OCI-LY7 (cell line): ENCODE measurements at regions not wholly inside any gene's neighbourhood (a gene's known extent, or its start where the extent isn't known, plus 50 kb on each side); places are given as distances from the start of the nearest gene placed in this dataset.

Source experiments
- BruUV-seq: library from RNA; stranded (reverse); fragments of 400-500 nt; replicated peaks from 2 replicates; lab custom pipeline; 2021; lab: Mats Ljungman, UMichigan
- CTCF ChIA-PET: fragments of 300-600 bp; sonication (Branson Sonifier 250); formaldehyde crosslinking; loops from one replicate; lab custom pipeline; 2022; ENCODE audit warnings: antibody characterized with exemption; ENCODE audit not compliant: unreplicated experiment; lab: Charles Lee
- POLR2A ChIA-PET: fragments of 300-600 bp; sonication (Branson Sonifier 250); formaldehyde crosslinking; loops from one replicate; lab custom pipeline; 2022; ENCODE audit warnings: antibody characterized with exemption; lab: Charles Lee
- DNase-seq: peaks from one replicate; pipeline ENCODE4 v3.0.0-alpha.2; 2015; ENCODE audit warnings: low spot score
- H2AFZ ChIP-seq: fragments of 200-600 bp; sonication (generic), shearing (Covaris generic); 2 replicates; pipeline ENCODE4 v1.6.1; 2014; ENCODE audit warnings: mild to moderate bottlenecking, antibody characterized with exemption, low read length, moderate library complexity
- H3K27ac ChIP-seq: fragments of 200-600 bp; sonication (generic); 2 replicates; pipeline ENCODE4 v1.5.1; 2014; ENCODE audit warnings: mixed run types, low read depth, mild to moderate bottlenecking, moderate library complexity, low read length, inconsistent platforms; ENCODE audit not compliant: poor library complexity, severe bottlenecking
- H3K36me3 ChIP-seq: fragments of 200-600 bp; sonication (generic); 2 replicates; pipeline ENCODE4 v1.6.1; 2014; ENCODE audit warnings: mild to moderate bottlenecking, antibody characterized with exemption, low read length, moderate library complexity, mixed read lengths; ENCODE audit not compliant: insufficient read depth
- H3K4me1 ChIP-seq: fragments of 200-600 bp; sonication (generic); 2 replicates; pipeline ENCODE4 v1.5.1; 2014; ENCODE audit warnings: mild to moderate bottlenecking, low read length; ENCODE audit not compliant: insufficient read depth, poor library complexity, severe bottlenecking
- H3K4me2 ChIP-seq: fragments of 200-600 bp; sonication (generic); 2 replicates; pipeline ENCODE4 v1.6.1; 2014; ENCODE audit warnings: mild to moderate bottlenecking, low read length
- H3K4me3 ChIP-seq: fragments of 200-600 bp; sonication (generic); 2 replicates; pipeline ENCODE4 v1.5.1; 2014; ENCODE audit warnings: mild to moderate bottlenecking, low read depth, low read length; ENCODE audit not compliant: poor library complexity, severe bottlenecking
- H3K79me2 ChIP-seq: fragments of 200-600 bp; sonication (generic); 2 replicates; pipeline ENCODE4 v1.6.1; 2016; ENCODE audit warnings: low read depth, mild to moderate bottlenecking, low read length, moderate library complexity, mixed read lengths; ENCODE audit not compliant: insufficient read depth
- H3K9me2 ChIP-seq: fragments of 200-600 bp; sonication (generic); 2 replicates; pipeline ENCODE4 v1.6.1; 2016; ENCODE audit warnings: mild to moderate bottlenecking, low read length, mixed read lengths; ENCODE audit not compliant: insufficient read depth
- H3K9me3 ChIP-seq: fragments of 200-600 bp; sonication (generic); 2 replicates; pipeline ENCODE4 v1.6.1; 2014; ENCODE audit warnings: mild to moderate bottlenecking, mixed run types, low read length, mixed read lengths
- H4K20me1 ChIP-seq: fragments of 200-600 bp; sonication (generic); 2 replicates; pipeline ENCODE4 v1.6.1; 2014; ENCODE audit warnings: mild to moderate bottlenecking, antibody characterized with exemption, low read length, moderate library complexity, mixed read lengths; ENCODE audit not compliant: insufficient read depth
- EZH2phosphoT487 ChIP-seq: fragments of 200-600 bp; sonication (generic); IDR thresholded peaks from 2 replicates; pipeline ENCODE4 v1.6.1; 2018; ENCODE audit warnings: low read depth, borderline replicate concordance, mild to moderate bottlenecking, mixed run types, antibody characterized with exemption, low read length, moderate library complexity, mixed read lengths
- intact Hi-C: fragments of 100-400 bp; cut with micrococcal nuclease; formaldehyde crosslinking; loops from one replicate; pipeline ENCODE4 v1.10.0; 2022; ENCODE audit not compliant: unreplicated experiment
- TF ChIP-seq, protein P1 (sequence below): fragments of 200-600 bp; sonication (generic); conservative IDR thresholded peaks from 2 replicates; pipeline ENCODE4 v1.5.1; 2014; ENCODE audit warnings: mild to moderate bottlenecking, antibody characterized with exemption, low read length, moderate library complexity, mixed read lengths

DNA sequence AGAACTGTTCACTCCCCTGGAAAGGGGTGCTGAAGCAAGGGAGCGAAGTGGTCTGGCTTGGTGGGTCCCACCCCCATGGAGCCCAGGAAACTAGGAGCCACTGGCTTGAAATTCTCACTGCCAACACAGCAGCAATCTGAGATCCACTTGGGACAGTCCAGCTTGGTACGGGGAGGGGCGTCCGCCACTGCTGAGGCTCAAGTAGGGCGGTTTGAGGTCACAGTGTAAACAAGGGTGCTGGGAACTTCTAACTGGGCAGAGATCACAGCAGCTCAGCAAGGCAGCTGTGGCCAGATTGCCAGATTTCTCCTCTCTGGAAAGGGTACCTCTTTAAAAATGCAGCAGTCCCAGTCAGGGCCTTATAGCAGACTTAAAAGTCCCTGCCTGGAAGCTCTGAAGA, 53.9 kb upstream of the GALNTL6 start:
- Histone ChIP-seq H3K4me1 (no peaks in the 10 kb centered on the region), H3K4me2 (no peak overlapping the region), H4K20me1 (no peaks in the 10 kb centered on the region), H3K36me3 (no peaks in the 10 kb centered on the region), H3K4me3 (no peak overlapping the region), H3K9me3 (no peaks in the 10 kb centered on the region), H3K79me2 (no peaks in the 10 kb centered on the region), H2AFZ (no peak overlapping the region), H3K27ac (no peak overlapping the region), H3K9me2 (no peaks in the 10 kb centered on the region)
- intact Hi-C loops, result no loop called here
- TF ChIP-seq, protein P1, sequence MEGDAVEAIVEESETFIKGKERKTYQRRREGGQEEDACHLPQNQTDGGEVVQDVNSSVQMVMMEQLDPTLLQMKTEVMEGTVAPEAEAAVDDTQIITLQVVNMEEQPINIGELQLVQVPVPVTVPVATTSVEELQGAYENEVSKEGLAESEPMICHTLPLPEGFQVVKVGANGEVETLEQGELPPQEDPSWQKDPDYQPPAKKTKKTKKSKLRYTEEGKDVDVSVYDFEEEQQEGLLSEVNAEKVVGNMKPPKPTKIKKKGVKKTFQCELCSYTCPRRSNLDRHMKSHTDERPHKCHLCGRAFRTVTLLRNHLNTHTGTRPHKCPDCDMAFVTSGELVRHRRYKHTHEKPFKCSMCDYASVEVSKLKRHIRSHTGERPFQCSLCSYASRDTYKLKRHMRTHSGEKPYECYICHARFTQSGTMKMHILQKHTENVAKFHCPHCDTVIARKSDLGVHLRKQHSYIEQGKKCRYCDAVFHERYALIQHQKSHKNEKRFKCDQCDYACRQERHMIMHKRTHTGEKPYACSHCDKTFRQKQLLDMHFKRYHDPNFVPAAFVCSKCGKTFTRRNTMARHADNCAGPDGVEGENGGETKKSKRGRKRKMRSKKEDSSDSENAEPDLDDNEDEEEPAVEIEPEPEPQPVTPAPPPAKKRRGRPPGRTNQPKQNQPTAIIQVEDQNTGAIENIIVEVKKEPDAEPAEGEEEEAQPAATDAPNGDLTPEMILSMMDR, result no peak
- no peak for TF ChIP-seq EZH2phosphoT487
- ChIA-PET POLR2A (interaction anchor here (1.0 kb wide), 1 partner anchor 259 kb away, joined by 3 read pairs; no protein-coding TSS in a partner anchor), CTCF (no interaction called here)
- no peak for DNase-seq
- no TSS peak for BruUV-seq

GRCh38 chr4:171751538-171751937, 61.7 kb upstream of the GALNTL6 start:
- Histone ChIP-seq H3K9me2 (no peaks in the 10 kb centered on the region), H3K79me2 (no peaks in the 10 kb centered on the region), H4K20me1 (no peaks in the 10 kb centered on the region), H3K27ac (no peak overlapping the region), H3K9me3 (no peaks in the 10 kb centered on the region), H3K4me3 (no peak overlapping the region), H3K36me3 (no peaks in the 10 kb centered on the region), H2AFZ (no peak overlapping the region), H3K4me1 (no peaks in the 10 kb centered on the region), H3K4me2 (no peak overlapping the region)
- ChIA-PET POLR2A (no interaction called here), CTCF (no interaction called here)
- DNase-seq, result no peak
- intact Hi-C loops, result no loop called here
- TF ChIP-seq, protein P1, result no peak
- no peak for TF ChIP-seq EZH2phosphoT487
- BruUV-seq, result no TSS peak

- no peaks in the 10 kb centered on the region for H3K9me3 ChIP-seq
- H4K20me1 ChIP-seq, result no peaks in the 10 kb centered on the region
- no peak overlapping the region for H3K27ac ChIP-seq
- ChIA-PET POLR2A (interaction anchor here (1.4 kb wide), 1 partner anchor 12 kb away, joined by 3 read pairs; no protein-coding TSS in a partner anchor), CTCF (no interaction called here)
- no TSS peak for BruUV-seq
- H3K9me2 ChIP-seq, result no peaks in the 10 kb centered on the region
- H3K4me2 ChIP-seq, result no peak overlapping the region
- intact Hi-C loops, result no loop called here
- no peak overlapping the region for H2AFZ ChIP-seq
- no peaks in the 10 kb centered on the region for H3K79me2 ChIP-seq
- TF ChIP-seq, protein P1, result no peak
- no peaks in the 10 kb centered on the region for H3K4me1 ChIP-seq
- no peak for DNase-seq
- H3K4me3 ChIP-seq, result no peak overlapping the region
- no peaks in the 10 kb centered on the region for H3K36me3 ChIP-seq
Measured at GRCh38 chr4:171746418-171746817, 66.8 kb upstream of the GALNTL6 start.
